KMS-11 (cell line): ENCODE measurements at regions not wholly inside any gene's neighbourhood (a gene's known extent, or its start where the extent isn't known, plus 50 kb on each side); places are given as distances from the start of the nearest gene placed in this dataset.
"Not testable (repeated sequence)": the region's sequence is repeated elsewhere in the genome, so short reads cannot be mapped to it uniquely, and the experiment has no call there.

Experiments used
- H2AFZ ChIP-seq: fragments of 200-600 bp; sonication (generic); 2 replicates; pipeline ENCODE4 v1.6.1; 2016; ENCODE audit warnings: antibody characterized with exemption, mixed run types, low read depth
- H3K27ac ChIP-seq: fragments of 200-600 bp; sonication (generic); 2 replicates; pipeline ENCODE4 v1.6.1; 2016; ENCODE audit warnings: mild to moderate bottlenecking, mixed run types
- H3K27me3 ChIP-seq: fragments of 200-600 bp; sonication (generic); 2 replicates; pipeline ENCODE4 v1.6.1; 2017; ENCODE audit warnings: mild to moderate bottlenecking, low read depth, mixed run types, moderate library complexity; ENCODE audit not compliant: insufficient read depth
- H3K36me3 ChIP-seq: fragments of 200-600 bp; sonication (generic); 2 replicates; pipeline ENCODE4 v1.6.1; 2017; ENCODE audit warnings: mild to moderate bottlenecking, mixed run types; ENCODE audit not compliant: insufficient read depth
- H3K4me1 ChIP-seq: fragments of 200-600 bp; sonication (generic); 2 replicates; pipeline ENCODE4 v1.6.1; 2016; ENCODE audit warnings: mild to moderate bottlenecking, low read depth, mixed run types; ENCODE audit not compliant: poor library complexity, severe bottlenecking
- H3K4me2 ChIP-seq: fragments of 200-600 bp; sonication (generic); 2 replicates; pipeline ENCODE4 v1.7.0; 2016; ENCODE audit warnings: mild to moderate bottlenecking, mixed run types
- H3K4me3 ChIP-seq: fragments of 200-600 bp; sonication (generic); IDR thresholded peaks from 2 replicates; pipeline ENCODE4 v1.6.1; 2017; ENCODE audit warnings: low read depth, low read length, mixed read lengths; ENCODE audit not compliant: insufficient read depth
- H3K79me2 ChIP-seq: fragments of 200-600 bp; sonication (generic); 2 replicates; pipeline ENCODE4 v1.6.1; 2016; ENCODE audit warnings: low read depth, mixed run types; ENCODE audit not compliant: insufficient read depth
- H3K9ac ChIP-seq: fragments of 200-600 bp; sonication (generic); 2 replicates; pipeline ENCODE4 v1.6.1; 2016; ENCODE audit warnings: mild to moderate bottlenecking, mixed run types
- H4K20me1 ChIP-seq: fragments of 200-600 bp; sonication (generic); 2 replicates; pipeline ENCODE4 v1.6.1; 2016; ENCODE audit warnings: mild to moderate bottlenecking, mixed run types; ENCODE audit not compliant: insufficient read depth
- TF ChIP-seq, protein P1 (sequence below): fragments of 200-600 bp; sonication (generic); conservative IDR thresholded peaks from 2 replicates; pipeline ENCODE4 v1.6.1; 2017; ENCODE audit warnings: low read depth, mild to moderate bottlenecking, antibody characterized with exemption, low read length, moderate library complexity, mixed read lengths

DNA sequence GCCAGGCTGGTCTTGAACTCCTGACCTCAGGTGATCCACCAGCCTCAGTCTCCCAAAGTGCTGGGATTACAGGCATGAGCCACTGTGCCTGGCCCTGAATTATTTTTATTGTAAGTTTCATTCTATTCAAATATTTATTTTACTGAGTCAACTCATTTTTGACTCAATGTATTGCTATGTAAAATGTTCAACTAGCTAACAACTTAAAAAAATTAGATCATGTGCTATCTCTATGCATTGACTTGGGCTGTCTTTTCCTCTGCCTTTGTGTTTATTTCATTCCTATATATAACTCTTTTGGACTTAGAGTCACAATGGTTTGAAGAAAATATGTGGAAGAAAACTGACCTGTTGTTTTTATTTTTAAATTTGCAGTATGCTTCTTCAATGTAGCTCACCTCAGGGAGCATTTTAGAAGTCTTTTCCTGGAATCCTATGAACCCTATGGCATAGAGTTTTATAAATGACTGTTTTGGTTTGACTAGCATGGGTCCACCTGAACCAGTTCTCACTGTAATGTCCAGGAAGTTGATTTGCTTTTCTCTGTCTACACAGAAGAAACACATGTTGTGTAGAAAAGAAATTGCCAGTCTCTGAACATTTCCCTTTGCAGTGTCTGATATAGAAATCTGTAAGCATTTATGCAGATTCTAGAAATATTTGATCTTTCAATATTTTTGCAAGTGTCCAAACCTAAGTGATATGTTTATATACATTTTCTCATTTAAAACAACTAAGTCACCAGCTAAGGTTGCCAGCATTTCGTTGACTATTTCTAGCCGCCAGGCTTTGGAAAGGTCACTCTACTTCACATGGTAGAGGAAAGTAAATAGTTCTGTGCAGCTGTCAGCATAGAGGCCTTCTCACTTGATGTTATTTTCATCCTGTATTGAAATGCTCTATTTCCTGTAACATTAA, 138.8 kb downstream of the PCSK1 start:
- TF ChIP-seq, protein P1, sequence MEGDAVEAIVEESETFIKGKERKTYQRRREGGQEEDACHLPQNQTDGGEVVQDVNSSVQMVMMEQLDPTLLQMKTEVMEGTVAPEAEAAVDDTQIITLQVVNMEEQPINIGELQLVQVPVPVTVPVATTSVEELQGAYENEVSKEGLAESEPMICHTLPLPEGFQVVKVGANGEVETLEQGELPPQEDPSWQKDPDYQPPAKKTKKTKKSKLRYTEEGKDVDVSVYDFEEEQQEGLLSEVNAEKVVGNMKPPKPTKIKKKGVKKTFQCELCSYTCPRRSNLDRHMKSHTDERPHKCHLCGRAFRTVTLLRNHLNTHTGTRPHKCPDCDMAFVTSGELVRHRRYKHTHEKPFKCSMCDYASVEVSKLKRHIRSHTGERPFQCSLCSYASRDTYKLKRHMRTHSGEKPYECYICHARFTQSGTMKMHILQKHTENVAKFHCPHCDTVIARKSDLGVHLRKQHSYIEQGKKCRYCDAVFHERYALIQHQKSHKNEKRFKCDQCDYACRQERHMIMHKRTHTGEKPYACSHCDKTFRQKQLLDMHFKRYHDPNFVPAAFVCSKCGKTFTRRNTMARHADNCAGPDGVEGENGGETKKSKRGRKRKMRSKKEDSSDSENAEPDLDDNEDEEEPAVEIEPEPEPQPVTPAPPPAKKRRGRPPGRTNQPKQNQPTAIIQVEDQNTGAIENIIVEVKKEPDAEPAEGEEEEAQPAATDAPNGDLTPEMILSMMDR: no peak
- H3K27ac ChIP-seq: no peak overlapping the region
- no peak overlapping the region for H2AFZ ChIP-seq
- H3K9ac ChIP-seq: no peak overlapping the region
- no peaks in the 10 kb centered on the region for H3K79me2 ChIP-seq
- H3K27me3 ChIP-seq: no peaks in the 10 kb centered on the region
- H3K4me1 ChIP-seq: no peaks in the 10 kb centered on the region
- no peak overlapping the region for H3K4me2 ChIP-seq
- no peaks in the 10 kb centered on the region for H4K20me1 ChIP-seq
- H3K36me3 ChIP-seq: no peaks in the 10 kb centered on the region
- H3K4me3 ChIP-seq: no peak overlapping the region

DNA sequence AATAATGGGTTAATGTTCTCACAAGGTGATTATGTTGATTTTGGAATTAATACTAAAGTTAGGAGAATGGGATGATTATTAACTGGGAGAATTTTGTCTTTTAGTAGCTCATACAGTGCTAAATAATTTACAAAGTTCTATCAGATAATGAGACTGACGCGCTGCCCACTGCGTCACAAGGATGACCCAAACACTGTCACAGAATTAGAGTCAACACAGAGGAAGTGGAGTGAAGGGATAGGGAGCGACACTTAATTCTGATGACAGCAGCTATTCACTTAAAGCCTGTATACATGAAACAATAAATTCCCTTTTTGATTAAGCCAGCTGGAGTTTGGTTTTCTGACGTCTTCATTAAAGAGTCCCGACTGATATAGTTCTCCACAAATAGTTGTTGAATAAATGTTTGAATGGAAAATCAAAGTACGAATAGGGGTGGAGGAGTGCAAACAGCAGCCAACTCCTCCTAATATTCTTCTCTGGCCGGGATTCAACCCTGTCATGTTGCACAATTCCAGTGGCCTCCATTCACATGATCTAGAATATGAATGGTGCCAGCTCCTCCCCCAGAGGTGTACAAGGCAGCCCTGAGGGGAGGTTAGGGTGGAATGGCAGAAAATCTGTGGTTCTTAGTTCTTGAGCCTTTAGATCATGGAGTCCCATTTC, 140.3 kb downstream of the PCSK1 start:
- H2AFZ ChIP-seq: no peak overlapping the region

DNA sequence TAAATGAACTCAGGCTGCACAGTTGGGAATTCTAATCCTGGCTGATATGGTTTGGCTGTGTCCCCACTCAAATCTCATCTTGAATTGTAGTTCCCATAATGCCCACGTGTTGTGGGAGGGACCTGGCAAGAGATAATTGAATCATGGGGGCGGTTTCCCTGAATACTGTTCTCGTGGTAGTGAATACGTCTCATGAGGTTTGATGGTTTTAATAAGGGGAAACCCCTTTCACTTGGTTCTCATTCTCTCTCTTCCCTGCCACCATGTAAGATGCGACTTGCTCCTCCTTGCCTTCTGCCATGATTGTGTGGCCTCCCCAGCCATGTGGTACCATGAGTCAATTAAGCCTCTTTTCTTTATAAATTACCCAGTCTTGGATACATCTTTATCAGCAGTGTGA, 143.8 kb downstream of the PCSK1 start:
- H3K27me3 ChIP-seq, H3K4me3 ChIP-seq, H3K79me2 ChIP-seq, H3K36me3 ChIP-seq, H3K9ac ChIP-seq, H4K20me1 ChIP-seq, H3K27ac ChIP-seq, H2AFZ ChIP-seq, H3K4me2 ChIP-seq, H3K4me1 ChIP-seq: not testable (repeated sequence)

More for the DNA sequence above, 140.3 kb downstream of the PCSK1 start:
- no peak overlapping the region for H3K4me3 ChIP-seq
- H3K4me2 ChIP-seq: no peak overlapping the region
- H3K4me1 ChIP-seq: no peaks in the 10 kb centered on the region
- H3K79me2 ChIP-seq: no peaks in the 10 kb centered on the region
- no peaks in the 10 kb centered on the region for H4K20me1 ChIP-seq
- no peak overlapping the region for H3K9ac ChIP-seq
- no peaks in the 10 kb centered on the region for H3K36me3 ChIP-seq
- no peak overlapping the region for H3K27ac ChIP-seq
- TF ChIP-seq, protein P1: no peak
- no peaks in the 10 kb centered on the region for H3K27me3 ChIP-seq

DNA sequence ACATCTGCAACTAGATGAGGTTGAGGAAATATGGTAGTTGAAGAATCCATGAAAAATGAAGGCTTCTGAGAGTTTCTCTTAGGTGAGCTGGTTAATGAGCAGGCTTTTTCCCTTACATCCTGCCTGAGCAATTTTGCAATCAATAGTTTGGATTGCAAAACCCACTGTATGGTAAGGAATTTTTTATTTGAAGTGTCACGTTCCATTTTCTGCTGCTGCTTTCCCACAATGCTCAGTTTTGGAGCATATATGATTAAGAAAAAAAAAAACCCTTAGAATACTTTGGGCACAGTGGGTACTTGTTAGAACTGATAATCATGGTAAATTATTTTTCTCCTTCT, 144.2 kb downstream of the PCSK1 start:
- no peaks in the 10 kb centered on the region for H4K20me1 ChIP-seq
- H3K36me3 ChIP-seq: no peaks in the 10 kb centered on the region
- no peak overlapping the region for H2AFZ ChIP-seq
- H3K27ac ChIP-seq: no peak overlapping the region
- no peaks in the 10 kb centered on the region for H3K27me3 ChIP-seq
- no peak overlapping the region for H3K4me2 ChIP-seq
- H3K4me3 ChIP-seq: no peak overlapping the region
- H3K79me2 ChIP-seq: no peaks in the 10 kb centered on the region
- H3K9ac ChIP-seq: no peak overlapping the region
- TF ChIP-seq, protein P1: no peak
- H3K4me1 ChIP-seq: no peaks in the 10 kb centered on the region
